HG03442 (cell line): ENCODE measurements at regions not wholly inside any gene's neighbourhood (a gene's known extent, or its start where the extent isn't known, plus 50 kb on each side); places are given as distances from the start of the nearest gene placed in this dataset.
"Not testable (repeated sequence)": the region's sequence is repeated elsewhere in the genome, so short reads cannot be mapped to it uniquely, and the experiment has no call there.

Experiments used
- ATAC-seq: cut with Tn5 transposase; IDR thresholded peaks from one replicate; pipeline ENCODE4 v1.9.1; 2021; ENCODE audit warnings: mild to moderate bottlenecking, moderate library complexity; ENCODE audit not compliant: unreplicated experiment

DNA sequence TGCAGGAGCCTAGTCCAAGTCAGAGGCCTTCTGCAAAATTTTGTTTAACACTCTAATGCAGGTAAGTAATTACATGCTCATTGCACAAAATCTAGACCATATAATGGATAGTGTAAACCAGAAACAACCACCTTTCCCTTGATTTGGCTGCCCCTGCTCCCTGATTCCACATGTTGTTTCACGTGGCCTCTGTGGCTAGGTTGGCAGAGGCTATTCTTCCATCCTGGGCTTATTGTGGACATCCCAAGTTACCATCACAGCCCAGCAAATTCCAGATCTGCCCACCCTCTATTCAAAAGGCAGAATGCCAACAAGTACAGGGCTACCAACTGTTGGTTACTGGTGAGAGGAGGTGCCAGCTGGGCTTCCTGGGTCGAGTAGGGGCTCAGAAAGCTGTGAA lies 794.5 kb upstream of the GRM7 start:
- no peak for ATAC-seq

- ATAC-seq: not testable (repeated sequence)
Observed at GRCh38 chr3:6066868-6067578, 793.9 kb upstream of the GRM7 start.

DNA sequence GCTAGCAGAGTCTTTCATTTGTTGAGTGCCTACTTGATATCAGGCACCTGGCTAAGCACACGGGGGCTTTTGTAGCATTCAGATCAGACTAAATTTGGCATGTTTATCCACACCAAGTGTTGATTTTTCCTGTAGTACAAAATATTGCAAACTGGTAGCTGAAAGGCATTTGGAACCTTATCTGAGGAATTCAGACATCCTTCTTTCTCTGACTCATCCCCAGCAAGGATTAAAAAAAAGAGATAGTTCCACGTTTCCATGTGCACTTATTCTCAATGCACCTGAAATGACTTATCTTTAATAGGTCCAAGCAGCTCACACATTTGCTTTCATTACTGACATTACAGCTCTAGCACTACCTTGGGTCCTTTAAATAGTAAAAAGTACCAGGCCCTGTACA lies 786.0 kb upstream of the GRM7 start:
- ATAC-seq: no peak

GRCh38 chr3:6078436-6078835 lies 782.5 kb upstream of the GRM7 start:
- ATAC-seq: no peak

- no peak for ATAC-seq
Observed at GRCh38 chr3:6079011-6079410, 781.9 kb upstream of the GRM7 start.

GRCh38 chr3:6079561-6080179 lies 781.2 kb upstream of the GRM7 start:
- no peak for ATAC-seq

- ATAC-seq: no peak
Observed at GRCh38 chr3:6088433-6088832, 772.5 kb upstream of the GRM7 start.

DNA sequence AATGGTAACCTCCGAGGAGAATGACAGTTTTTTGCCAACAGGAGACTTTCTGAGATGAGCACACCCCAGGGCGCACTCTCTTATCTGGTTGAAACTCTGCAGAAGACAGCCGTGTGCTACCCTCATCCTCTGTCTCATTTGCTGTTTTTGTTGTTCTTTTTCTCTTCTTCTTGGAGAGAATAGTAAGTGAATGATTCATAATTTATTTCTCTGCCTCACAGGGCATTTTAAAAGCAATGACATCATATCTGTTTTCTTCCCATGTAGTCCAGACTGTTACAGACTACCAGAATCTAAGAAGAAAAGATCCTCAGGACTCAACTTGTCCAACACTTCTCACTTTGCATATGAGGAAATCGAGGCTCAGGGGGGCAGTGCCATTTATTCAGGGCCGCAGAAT lies 771.1 kb upstream of the GRM7 start:
- ATAC-seq: no peak

- ATAC-seq: no peak
Observed at GRCh38 chr3:6091262-6091661, 769.7 kb upstream of the GRM7 start.

DNA sequence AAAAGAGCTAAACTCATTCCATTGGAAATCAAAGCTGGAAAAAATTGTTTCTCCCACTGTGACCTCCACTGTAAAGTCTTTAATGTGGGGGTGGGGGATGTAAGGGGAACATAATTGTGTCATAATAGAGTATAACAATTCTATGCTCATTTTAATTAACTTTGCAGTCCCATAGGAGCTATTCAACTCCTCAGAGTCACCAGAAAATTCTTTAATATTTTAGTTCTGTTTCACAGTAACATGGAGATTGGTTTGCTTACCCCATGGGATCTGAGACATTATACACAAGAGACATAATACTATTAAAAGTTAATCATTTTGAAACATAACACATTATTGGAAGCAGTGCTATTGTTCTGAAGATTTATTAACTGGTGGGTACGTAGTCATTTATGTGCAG lies 765.9 kb upstream of the GRM7 start:
- ATAC-seq: no peak

- ATAC-seq: no peak
Observed at GRCh38 chr3:6097021-6097420, 763.9 kb upstream of the GRM7 start.

- ATAC-seq: no peak
Observed at GRCh38 chr3:6097556-6097955, 763.4 kb upstream of the GRM7 start.

DNA sequence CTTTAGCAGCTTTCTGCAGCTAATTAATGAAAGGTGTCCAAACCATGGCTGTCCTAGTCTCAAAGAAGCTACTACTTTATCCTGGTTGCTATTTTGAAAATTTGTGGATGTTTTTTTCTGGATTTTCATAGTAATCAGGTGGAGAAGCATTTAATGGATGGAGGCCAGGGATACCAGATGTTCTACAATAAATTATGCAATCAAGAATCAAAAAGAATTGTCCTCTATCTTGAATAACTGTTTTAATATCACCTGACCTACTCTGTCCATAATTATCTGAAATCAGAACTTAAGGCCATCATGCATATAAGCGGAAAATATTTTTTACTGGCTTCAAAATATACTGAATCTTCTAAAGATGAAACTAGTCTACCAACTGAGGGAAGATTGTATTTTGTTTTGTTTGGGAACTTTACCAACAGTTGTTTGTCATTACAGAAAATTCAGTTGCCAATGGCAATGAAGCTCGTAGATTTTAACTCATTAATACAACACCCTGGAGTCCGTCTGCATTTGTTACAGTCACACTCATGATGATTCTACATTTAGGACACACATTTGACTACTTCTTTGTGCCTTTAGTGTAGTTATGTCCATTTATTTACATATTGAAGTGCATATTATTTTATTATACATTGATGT lies 762.3 kb upstream of the GRM7 start:
- ATAC-seq: no peak

DNA sequence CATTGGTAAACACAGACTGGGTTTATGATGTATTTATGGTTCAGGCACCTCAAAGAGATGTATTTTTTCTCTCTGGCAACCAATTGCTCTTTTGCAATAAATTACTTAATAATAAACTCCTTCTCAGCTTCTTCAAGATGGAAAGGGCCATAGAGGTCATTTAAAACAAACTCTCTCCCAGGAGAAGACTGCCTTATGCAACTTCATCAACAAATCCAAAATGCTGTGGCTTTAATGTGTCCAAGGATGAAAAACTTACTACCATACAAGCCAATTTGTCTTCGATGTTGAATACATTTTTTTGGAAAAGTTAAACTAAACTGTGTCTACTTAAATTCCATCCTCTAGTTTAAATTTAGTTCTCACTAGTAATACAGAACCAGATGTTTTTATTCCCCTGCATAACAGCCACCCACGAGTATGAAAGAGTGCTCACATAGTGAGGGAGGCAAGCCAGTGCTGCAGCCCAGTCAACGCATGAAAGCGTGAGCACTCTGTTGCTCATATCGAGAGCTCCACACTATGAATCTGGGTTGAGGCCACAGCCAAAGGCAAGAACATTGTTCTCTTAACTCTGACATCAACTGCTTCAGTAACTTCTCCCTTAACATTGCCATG lies 761.3 kb upstream of the GRM7 start:
- ATAC-seq: no peak

- ATAC-seq: no peak
Observed at GRCh38 chr3:6105187-6105586, 755.7 kb upstream of the GRM7 start.

DNA sequence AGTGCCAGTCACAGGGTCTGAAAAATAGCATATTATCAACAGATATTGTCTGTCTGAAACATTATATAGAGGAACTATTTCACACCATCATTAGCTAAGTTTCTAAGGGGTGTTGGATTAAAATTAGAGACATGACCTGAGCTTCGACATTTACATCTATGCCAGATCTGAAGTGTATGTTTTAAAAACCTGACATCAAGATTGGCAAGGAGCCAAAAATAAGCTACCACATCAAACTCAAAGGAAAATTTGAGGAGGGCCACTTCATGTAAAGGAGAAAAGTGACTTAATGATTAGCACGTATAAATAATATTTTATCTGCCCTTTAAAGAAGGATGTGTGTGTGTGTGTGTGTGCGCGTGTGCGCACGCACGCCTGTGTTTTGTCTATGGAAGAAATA lies 752.0 kb upstream of the GRM7 start:
- ATAC-seq: no peak

DNA sequence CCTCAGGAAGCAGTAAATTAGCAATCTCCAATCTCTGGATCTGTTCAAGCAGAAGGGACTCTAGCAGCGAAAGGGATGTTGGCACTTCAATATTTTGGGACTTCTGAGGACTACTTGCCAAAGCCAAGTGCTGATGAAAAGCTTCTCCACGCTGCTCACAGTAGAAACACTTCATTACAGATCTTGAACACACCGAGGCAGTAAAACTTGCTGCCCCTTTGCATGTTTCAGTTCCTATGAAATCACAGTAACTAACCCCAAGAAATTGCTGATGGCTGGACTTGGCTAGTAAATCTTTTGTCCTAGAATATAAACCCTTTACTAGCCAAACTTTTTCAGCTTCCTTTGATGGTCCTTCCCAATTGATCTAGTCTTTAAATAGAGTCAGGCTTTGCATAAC lies 750.5 kb upstream of the GRM7 start:
- no peak for ATAC-seq

GRCh38 chr3:6112546-6112945 lies 748.4 kb upstream of the GRM7 start:
- no peak for ATAC-seq

- no peak for ATAC-seq
Observed at GRCh38 chr3:6113338-6113737, 747.6 kb upstream of the GRM7 start.

DNA sequence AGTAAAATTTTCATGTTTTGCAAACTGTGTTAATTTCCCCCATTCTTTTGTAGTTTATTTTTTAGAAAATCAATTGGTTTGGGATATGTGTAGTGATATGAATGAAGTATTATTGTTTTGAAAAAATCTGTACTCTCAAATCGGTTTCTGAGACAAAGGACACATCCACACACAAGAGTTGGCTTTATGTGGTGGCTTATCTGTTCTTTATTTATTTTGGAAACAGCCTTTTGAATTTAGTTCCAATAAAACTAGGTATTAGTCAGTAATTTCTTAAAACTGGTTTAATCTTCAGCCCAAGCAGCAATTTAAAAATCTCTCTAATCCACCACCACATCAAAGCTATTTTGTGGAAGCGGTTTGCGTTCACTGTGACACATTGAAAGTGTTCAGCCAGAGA lies 741.5 kb upstream of the GRM7 start:
- no peak for ATAC-seq

- ATAC-seq: no peak
Observed at GRCh38 chr3:6120786-6121185, 740.1 kb upstream of the GRM7 start.

- no peak for ATAC-seq
Observed at GRCh38 chr3:6124875-6125274, 736.0 kb upstream of the GRM7 start.
